ENCODE measurements at regions not wholly inside any gene's neighbourhood (a gene's known extent, or its start where the extent isn't known, plus 50 kb on each side); places are given as distances from the start of the nearest gene placed in this dataset.
"Not testable (repeated sequence)": the region's sequence is repeated elsewhere in the genome, so short reads cannot be mapped to it uniquely, and the experiment has no call there.

GRCh38 chr1:194816859-194817258 is 1630.4 kb upstream of the B3GALT2 start:
- no peaks in the 10 kb centered on the region for H3K36me3 Mint-ChIP-seq (ENCODE audit: insufficient read depth)
- H3K4me1 Mint-ChIP-seq, result no peaks in the 10 kb centered on the region
- no peak overlapping the region for H3K4me3 Mint-ChIP-seq
- H3K9me3 Mint-ChIP-seq, result peaks cover 18% of the 10 kb centered on the region
- no peak overlapping the region for H3K27ac Mint-ChIP-seq (ENCODE audit: low read depth)
- ATAC-seq (replicated peaks; ENCODE audit: extremely low read depth, poor library complexity, severe bottlenecking), result no peak
- no peak for DNase-seq (ENCODE audit: low spot score in 2 of 2)
- H3K27me3 Mint-ChIP-seq, result no peaks in the 10 kb centered on the region

DNA sequence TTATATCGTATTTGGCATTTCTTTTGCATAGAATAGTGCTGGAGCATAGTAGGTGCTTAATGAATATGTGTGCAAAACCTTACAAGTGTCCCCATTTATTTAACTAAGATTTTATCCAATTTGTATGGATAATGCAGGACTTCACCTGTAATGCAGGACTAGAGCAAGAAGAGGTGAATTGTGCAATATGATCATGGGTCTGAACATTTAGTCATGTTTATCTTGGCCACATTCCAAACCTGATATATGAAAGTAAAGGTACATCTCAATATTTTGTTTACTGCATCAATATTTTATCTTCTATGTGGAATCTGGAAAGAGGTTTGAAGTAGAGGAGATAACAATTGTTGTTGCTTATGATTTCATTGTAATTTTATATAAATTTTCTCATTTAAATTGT is 1626.7 kb upstream of the B3GALT2 start:
- Mint-ChIP-seq H3K36me3 (ENCODE audit: insufficient read depth) (no peaks in the 10 kb centered on the region), H3K4me1 (no peaks in the 10 kb centered on the region), H3K27ac (ENCODE audit: low read depth) (no peak overlapping the region), H3K9me3 (peaks cover 12% of the 10 kb centered on the region), H3K27me3 (no peaks in the 10 kb centered on the region), H3K4me3 (no peak overlapping the region)
- ATAC-seq (replicated peaks; ENCODE audit: extremely low read depth, poor library complexity, severe bottlenecking), result no peak
- no peak for DNase-seq (ENCODE audit: low spot score in 2 of 2)

- Mint-ChIP-seq H3K9me3 (peaks cover 7% of the 10 kb centered on the region), H3K36me3 (ENCODE audit: insufficient read depth) (no peaks in the 10 kb centered on the region), H3K27me3 (no peaks in the 10 kb centered on the region), H3K4me1 (no peaks in the 10 kb centered on the region), H3K27ac (ENCODE audit: low read depth) (no peak overlapping the region), H3K4me3 (no peak overlapping the region)
- ATAC-seq (replicated peaks; ENCODE audit: extremely low read depth, poor library complexity, severe bottlenecking), result no peak
- no peak for DNase-seq (ENCODE audit: low spot score in 2 of 2)
These were observed 1623.3 kb upstream of the B3GALT2 start for GRCh38 chr1:194809665-194810064.

DNA sequence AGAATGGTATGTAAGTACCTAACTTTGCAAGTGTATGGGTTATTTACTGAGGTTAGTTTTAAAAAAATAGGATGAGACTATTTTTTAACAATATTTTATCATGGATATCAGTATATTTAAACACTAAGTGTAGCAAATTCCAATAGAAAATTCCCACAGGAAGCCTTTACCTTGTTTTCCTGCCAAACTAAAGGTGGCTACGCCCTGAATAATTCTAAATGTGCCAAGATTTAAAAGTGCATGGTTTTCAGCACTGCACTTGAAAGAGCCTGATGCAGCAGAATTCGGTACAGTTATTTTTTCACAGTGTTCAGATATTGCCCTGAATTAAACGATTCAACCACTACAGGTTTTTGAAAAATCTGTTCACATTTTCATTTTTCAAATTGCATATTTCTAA is 1622.8 kb upstream of the B3GALT2 start:
- Mint-ChIP-seq H3K4me3 (no peak overlapping the region), H3K36me3 (ENCODE audit: insufficient read depth) (no peaks in the 10 kb centered on the region), H3K4me1 (no peaks in the 10 kb centered on the region), H3K27ac (ENCODE audit: low read depth) (no peak overlapping the region), H3K9me3 (peaks cover 7% of the 10 kb centered on the region), H3K27me3 (no peaks in the 10 kb centered on the region)
- no peak for DNase-seq (ENCODE audit: low spot score in 2 of 2)
- ATAC-seq (replicated peaks; ENCODE audit: extremely low read depth, poor library complexity, severe bottlenecking), result no peak

GRCh38 chr1:194807530-194808220 is 1621.3 kb upstream of the B3GALT2 start:
- no peak for DNase-seq (ENCODE audit: low spot score in 2 of 2)
- Mint-ChIP-seq H3K9me3 (no peaks in the 10 kb centered on the region), H3K4me3 (no peak overlapping the region), H3K27ac (ENCODE audit: low read depth) (no peak overlapping the region), H3K4me1 (no peaks in the 10 kb centered on the region), H3K36me3 (ENCODE audit: insufficient read depth) (no peaks in the 10 kb centered on the region), H3K27me3 (no peaks in the 10 kb centered on the region)
- ATAC-seq (replicated peaks; ENCODE audit: extremely low read depth, poor library complexity, severe bottlenecking), result no peak

DNA sequence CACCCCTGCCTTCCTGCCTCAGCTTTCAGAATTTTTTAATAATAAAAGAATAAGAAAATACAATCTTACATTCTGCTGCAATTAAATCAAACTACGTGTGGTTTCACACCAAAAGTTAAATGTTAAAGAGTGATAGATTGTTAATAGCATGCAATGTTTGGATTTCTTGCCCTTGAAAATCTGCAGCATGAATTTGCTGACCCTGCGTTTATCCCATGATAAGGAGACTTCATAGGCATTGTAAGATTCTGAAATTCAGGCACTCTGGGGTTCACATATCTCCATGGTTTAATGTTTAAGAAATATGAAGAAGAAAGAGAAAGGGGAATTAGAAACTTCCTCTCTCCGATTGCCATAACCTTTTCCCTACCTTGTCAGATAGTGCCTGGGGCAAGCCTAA is 1616.2 kb upstream of the B3GALT2 start:
- Mint-ChIP-seq H3K36me3 (ENCODE audit: insufficient read depth) (no peaks in the 10 kb centered on the region), H3K27me3 (no peaks in the 10 kb centered on the region), H3K9me3 (peaks cover 6% of the 10 kb centered on the region), H3K27ac (ENCODE audit: low read depth) (no peak overlapping the region), H3K4me1 (no peaks in the 10 kb centered on the region), H3K4me3 (no peak overlapping the region)
- ATAC-seq (replicated peaks; ENCODE audit: extremely low read depth, poor library complexity, severe bottlenecking), result no peak
- no peak for DNase-seq (ENCODE audit: low spot score in 2 of 2)

DNA sequence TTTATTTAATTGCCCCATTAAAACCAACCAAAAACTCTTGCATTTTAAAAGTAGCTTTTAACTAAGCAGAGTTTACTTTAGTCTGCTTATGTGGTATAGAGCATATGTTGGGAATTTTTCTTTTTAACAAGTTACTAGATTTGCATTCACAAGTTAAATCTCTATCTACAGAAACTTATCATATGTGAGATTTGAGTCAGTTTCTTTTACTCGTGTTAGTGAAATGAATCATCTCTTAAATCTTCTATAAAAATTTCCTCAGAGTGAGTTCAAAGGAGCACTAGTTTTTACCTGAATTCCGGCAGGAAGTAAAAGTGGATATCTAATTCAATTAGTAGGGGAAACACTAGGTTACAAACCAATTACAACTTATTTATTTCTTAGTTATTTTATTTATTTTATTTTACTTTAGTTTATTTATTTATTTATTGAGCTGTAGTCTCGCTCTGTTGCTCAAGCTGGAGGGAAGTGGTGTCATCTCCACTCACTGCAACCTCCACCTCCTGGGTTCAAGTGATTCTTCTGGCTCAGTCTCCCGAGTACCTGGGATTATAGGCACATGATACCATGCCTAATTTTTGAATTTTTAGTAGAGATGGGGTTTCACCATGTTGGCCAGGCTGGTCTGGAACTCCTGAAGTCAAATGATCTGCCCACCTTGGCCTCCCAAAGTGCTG is 1609.6 kb upstream of the B3GALT2 start:
- no peak for ATAC-seq (replicated peaks; ENCODE audit: extremely low read depth, poor library complexity, severe bottlenecking)
- Mint-ChIP-seq H3K9me3 (peaks cover 3% of the 10 kb centered on the region), H3K27me3 (no peaks in the 10 kb centered on the region), H3K4me3 (no peak overlapping the region), H3K4me1 (no peaks in the 10 kb centered on the region), H3K36me3 (ENCODE audit: insufficient read depth) (no peaks in the 10 kb centered on the region), H3K27ac (ENCODE audit: low read depth) (no peak overlapping the region)
- no peak for DNase-seq (ENCODE audit: low spot score in 2 of 2)

- Mint-ChIP-seq H3K36me3 (ENCODE audit: insufficient read depth) (no peaks in the 10 kb centered on the region), H3K27me3 (no peaks in the 10 kb centered on the region), H3K9me3 (no peaks in the 10 kb centered on the region), H3K27ac (ENCODE audit: low read depth) (no peak overlapping the region), H3K4me1 (no peaks in the 10 kb centered on the region), H3K4me3 (no peak overlapping the region)
- no peak for ATAC-seq (replicated peaks; ENCODE audit: extremely low read depth, poor library complexity, severe bottlenecking)
- DNase-seq (ENCODE audit: low spot score in 2 of 2), result no peak
These were observed 1600.6 kb upstream of the B3GALT2 start for GRCh38 chr1:194787001-194787400.

DNA sequence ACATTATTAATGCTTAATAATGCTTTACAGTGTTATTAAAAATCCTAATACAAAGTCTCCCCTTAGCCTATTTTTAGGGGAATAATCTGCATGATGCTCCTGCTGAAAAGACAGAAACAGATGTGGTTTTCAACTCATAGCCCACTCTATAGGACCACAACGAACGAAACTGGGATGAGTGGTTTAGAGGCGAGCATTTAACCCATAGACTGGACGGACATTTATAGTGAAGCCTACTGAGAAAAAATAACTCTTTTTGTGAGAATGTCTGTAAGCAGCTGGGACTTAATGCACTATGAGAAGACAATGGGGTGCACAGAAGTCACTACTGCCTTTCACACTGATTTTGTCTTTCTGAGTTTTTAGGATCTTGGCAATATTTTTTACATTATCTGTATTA is 1599.6 kb upstream of the B3GALT2 start:
- H3K4me3 Mint-ChIP-seq, result no peak overlapping the region
- H3K4me1 Mint-ChIP-seq, result no peaks in the 10 kb centered on the region
- no peaks in the 10 kb centered on the region for H3K9me3 Mint-ChIP-seq
- ATAC-seq (replicated peaks; ENCODE audit: extremely low read depth, poor library complexity, severe bottlenecking) (no peak), DNase-seq (ENCODE audit: low spot score in 2 of 2) (no peak)
- no peak overlapping the region for H3K27ac Mint-ChIP-seq (ENCODE audit: low read depth)
- no peaks in the 10 kb centered on the region for H3K36me3 Mint-ChIP-seq (ENCODE audit: insufficient read depth)
- no peaks in the 10 kb centered on the region for H3K27me3 Mint-ChIP-seq

- H3K27ac Mint-ChIP-seq (ENCODE audit: low read depth), result no peak overlapping the region
- DNase-seq (ENCODE audit: low spot score in 2 of 2) (no peak), ATAC-seq (replicated peaks; ENCODE audit: extremely low read depth, poor library complexity, severe bottlenecking) (no peak)
- H3K27me3 Mint-ChIP-seq, result no peaks in the 10 kb centered on the region
- H3K4me1 Mint-ChIP-seq, result no peaks in the 10 kb centered on the region
- H3K9me3 Mint-ChIP-seq, result peaks cover 21% of the 10 kb centered on the region
- no peaks in the 10 kb centered on the region for H3K36me3 Mint-ChIP-seq (ENCODE audit: insufficient read depth)
- no peak overlapping the region for H3K4me3 Mint-ChIP-seq
These were observed 1590.2 kb upstream of the B3GALT2 start for GRCh38 chr1:194776657-194777056.

GRCh38 chr1:194774535-194774934 is 1588.1 kb upstream of the B3GALT2 start:
- Mint-ChIP-seq H3K4me1 (no peaks in the 10 kb centered on the region), H3K27ac (ENCODE audit: low read depth) (no peak overlapping the region)
- no peak for DNase-seq (ENCODE audit: low spot score in 2 of 2)

GRCh38 chr1:194755241-194755994 is 1569.0 kb upstream of the B3GALT2 start:
- no peaks in the 10 kb centered on the region for H3K4me1 Mint-ChIP-seq
- H3K27ac Mint-ChIP-seq (ENCODE audit: low read depth), result no peak overlapping the region
- DNase-seq (ENCODE audit: low spot score in 2 of 2) (no peak), ATAC-seq (replicated peaks; ENCODE audit: extremely low read depth, poor library complexity, severe bottlenecking) (no peak)
- H3K36me3 Mint-ChIP-seq (ENCODE audit: insufficient read depth), result no peaks in the 10 kb centered on the region
- H3K27me3 Mint-ChIP-seq, result no peaks in the 10 kb centered on the region
- H3K9me3 Mint-ChIP-seq, result peaks cover 4% of the 10 kb centered on the region
- no peak overlapping the region for H3K4me3 Mint-ChIP-seq

More at GRCh38 chr1:194774535-194774934, 1588.1 kb upstream of the B3GALT2 start:
- ATAC-seq (replicated peaks; ENCODE audit: extremely low read depth, poor library complexity, severe bottlenecking), result no peak
- Mint-ChIP-seq H3K27me3 (no peaks in the 10 kb centered on the region), H3K36me3 (ENCODE audit: insufficient read depth) (no peaks in the 10 kb centered on the region), H3K9me3 (peaks cover 21% of the 10 kb centered on the region), H3K4me3 (no peak overlapping the region)

DNA sequence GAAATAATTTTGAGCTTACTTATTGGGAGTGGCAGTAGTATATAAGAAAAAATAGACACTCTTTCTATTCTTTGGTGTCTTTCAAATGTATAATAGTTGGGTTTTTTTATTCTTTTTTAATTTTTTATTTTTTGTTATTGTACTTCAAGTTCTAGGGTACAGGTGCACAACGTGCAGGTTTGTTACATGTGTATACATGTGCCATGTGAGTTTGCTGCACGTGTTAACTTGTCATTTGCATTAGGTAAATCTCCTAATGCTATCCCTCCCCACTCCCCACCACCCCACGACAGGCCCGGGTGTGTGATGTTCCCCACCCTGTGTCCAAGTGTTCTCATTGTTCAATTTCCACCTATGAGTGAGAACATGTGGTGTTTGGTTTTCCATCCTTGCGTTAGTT is 1552.4 kb upstream of the B3GALT2 start:
- not testable (repeated sequence) for H3K9me3 Mint-ChIP-seq; H3K4me3 Mint-ChIP-seq; H3K27me3 Mint-ChIP-seq; DNase-seq (ENCODE audit: low spot score in 2 of 2); H3K36me3 Mint-ChIP-seq (ENCODE audit: insufficient read depth); ATAC-seq (replicated peaks; ENCODE audit: extremely low read depth, poor library complexity, severe bottlenecking); H3K4me1 Mint-ChIP-seq; H3K27ac Mint-ChIP-seq (ENCODE audit: low read depth)
